Endodermal cell (in vitro differentiated cells): ENCODE measurements at regions not wholly inside any gene's neighbourhood (a gene's known extent, or its start where the extent isn't known, plus 50 kb on each side); places are given as distances from the start of the nearest gene placed in this dataset.

ENCODE experiments used
- DNase-seq: peaks from one replicate; pipeline ENCODE4 v3.0.0-alpha.2; 2017
- H3K27ac ChIP-seq: 2 replicates; pipeline ENCODE4 v1.5.1; 2013; ENCODE audit warnings: mild to moderate bottlenecking, low read depth, low read length, moderate library complexity
- H3K27me3 ChIP-seq: 2 replicates; pipeline ENCODE4 v1.6.1; 2013; ENCODE audit warnings: mild to moderate bottlenecking, low read length, moderate library complexity; ENCODE audit not compliant: insufficient read depth, control insufficient read depth, poor library complexity, severe bottlenecking
- H3K36me3 ChIP-seq: 2 replicates; pipeline ENCODE4 v1.7.0; 2013; ENCODE audit warnings: mild to moderate bottlenecking, low read length, moderate library complexity; ENCODE audit not compliant: control insufficient read depth, insufficient read depth
- H3K4me1 ChIP-seq: one replicate; pipeline ENCODE4 v1.7.0; 2013; ENCODE audit warnings: low read length; ENCODE audit not compliant: control insufficient read depth, insufficient read depth
- H3K4me3 ChIP-seq: 2 replicates; pipeline ENCODE4 v1.5.1; 2013; ENCODE audit warnings: mild to moderate bottlenecking, low read length, moderate library complexity
- H3K9ac ChIP-seq: 2 replicates; pipeline ENCODE4 v1.6.1; 2013; ENCODE audit warnings: mild to moderate bottlenecking, low read length, moderate library complexity; ENCODE audit not compliant: poor library complexity, severe bottlenecking; ENCODE audit errors: extremely low read depth
- H3K9me3 ChIP-seq: 2 replicates; pipeline ENCODE4 v1.6.1; 2013; ENCODE audit warnings: mild to moderate bottlenecking, low read length, moderate library complexity; ENCODE audit not compliant: control insufficient read depth
- H3K27ac Mint-ChIP-seq: 2 replicates; pipeline ENCODE4 v1.8.0; 2020; ENCODE audit warnings: mixed read lengths
- H3K27me3 Mint-ChIP-seq: 2 replicates; pipeline ENCODE4 v1.8.0; 2021; ENCODE audit warnings: mild to moderate bottlenecking, mixed read lengths; ENCODE audit not compliant: insufficient read depth
- H3K36me3 Mint-ChIP-seq: 2 replicates; pipeline ENCODE4 v1.8.0; 2020; ENCODE audit warnings: low read depth, mixed read lengths
- H3K4me1 Mint-ChIP-seq: 2 replicates; pipeline ENCODE4 v1.8.0; 2020; ENCODE audit warnings: mixed read lengths
- H3K4me3 Mint-ChIP-seq: 2 replicates; pipeline ENCODE4 v1.8.0; 2020; ENCODE audit warnings: mild to moderate bottlenecking, moderate library complexity, mixed read lengths
- H3K9me3 Mint-ChIP-seq: 2 replicates; pipeline ENCODE4 v1.8.0; 2020; ENCODE audit warnings: mild to moderate bottlenecking, mixed read lengths
- CTCF ChIP-seq: fragments of 200-600 bp; sonication (generic); conservative IDR thresholded peaks from 2 replicates; pipeline ENCODE4 v1.5.0; 2021; ENCODE audit warnings: antibody characterized with exemption, mild to moderate bottlenecking
- WGBS, 2 experiments: methylation state at CpG; one replicate each; pipeline versions ENCODE4 v1.1.5 to v1.1.7; 2013; ENCODE audit warnings: missing lambda C conversion rate in 2 of 2, mixed read lengths in 1 of 2; ENCODE audit not compliant: insufficient coverage in 1 of 2, insufficient read length in 1 of 2; 5-methylcytosine and 5-hydroxymethylcytosine counted together

GRCh38 chr10:78483641-78484040 lies 450.0 kb downstream of the RPS24 start:
- WGBS, 2 experiments = 87 to 88% methylated on average over 3 of the region's 3 CpGs
- Mint-ChIP-seq H3K4me1 (peaks cover 4% of the 10 kb centered on the region), H3K27ac (no peak overlapping the region), H3K4me3 (no peak overlapping the region), H3K27me3 (peaks cover 5% of the 10 kb centered on the region), H3K9me3 (peaks cover under 1% of the 10 kb centered on the region), H3K36me3 (no peaks in the 10 kb centered on the region)
- no peak overlapping the region for H3K27ac ChIP-seq
- no peak for DNase-seq
- no peak for TF ChIP-seq CTCF
- H3K9me3 ChIP-seq = peaks cover 2% of the 10 kb centered on the region
- H3K4me1 ChIP-seq = no peaks in the 10 kb centered on the region
- H3K36me3 ChIP-seq = no peaks in the 10 kb centered on the region
- H3K27me3 ChIP-seq = peaks cover 3% of the 10 kb centered on the region
- no peak overlapping the region for H3K9ac ChIP-seq
- H3K4me3 ChIP-seq = no peak overlapping the region

- 83 to 91% methylated on average over 1 of the region's 1 CpG for WGBS, 2 experiments
These were observed 455.4 kb downstream of the RPS24 start for GRCh38 chr10:78489034-78489433.

GRCh38 chr10:78491812-78492211 lies 458.1 kb downstream of the RPS24 start:
- peaks cover 6% of the 10 kb centered on the region for H3K27me3 Mint-ChIP-seq
- H3K4me3 Mint-ChIP-seq = no peak overlapping the region
- TF ChIP-seq CTCF = no peak
- Histone ChIP-seq H3K27me3 (no peaks in the 10 kb centered on the region), H3K9me3 (peaks cover 36% of the 10 kb centered on the region), H3K9ac (no peak overlapping the region), H3K36me3 (no peaks in the 10 kb centered on the region), H3K4me3 (no peak overlapping the region), H3K27ac (no peak overlapping the region), H3K4me1 (no peaks in the 10 kb centered on the region)
- WGBS, 2 experiments = 88 to 92% methylated on average over 4 to 5 of the region's 5 CpGs
- no peaks in the 10 kb centered on the region for H3K36me3 Mint-ChIP-seq
- no peak for DNase-seq
- H3K27ac Mint-ChIP-seq = no peak overlapping the region
- H3K4me1 Mint-ChIP-seq = no peaks in the 10 kb centered on the region
- peaks cover 46% of the 10 kb centered on the region for H3K9me3 Mint-ChIP-seq

More at GRCh38 chr10:78489034-78489433, 455.4 kb downstream of the RPS24 start:
- Mint-ChIP-seq H3K27me3 (peaks cover 6% of the 10 kb centered on the region), H3K27ac (no peak overlapping the region), H3K36me3 (no peaks in the 10 kb centered on the region), H3K4me3 (no peak overlapping the region), H3K4me1 (no peaks in the 10 kb centered on the region), H3K9me3 (peaks cover 44% of the 10 kb centered on the region)
- Histone ChIP-seq H3K27ac (no peak overlapping the region), H3K27me3 (no peaks in the 10 kb centered on the region), H3K9ac (no peak overlapping the region), H3K4me1 (no peaks in the 10 kb centered on the region), H3K4me3 (no peak overlapping the region), H3K9me3 (peaks cover 36% of the 10 kb centered on the region), H3K36me3 (no peaks in the 10 kb centered on the region)
- DNase-seq = no peak
- TF ChIP-seq CTCF = no peak
